Kasumi-1 (cell line): ENCODE measurements at regions not wholly inside any gene's neighbourhood (a gene's known extent, or its start where the extent isn't known, plus 50 kb on each side); places are given as distances from the start of the nearest gene placed in this dataset.
"Not testable (repeated sequence)": the region's sequence is repeated elsewhere in the genome, so short reads cannot be mapped to it uniquely, and the experiment has no call there.

ENCODE experiments used
- DNase-seq, 2 experiments: peaks; one replicate each; lab custom pipeline; 2025; lab: John Stamatoyannopoulos, UW

- DNase-seq, result not testable (repeated sequence)
Observed at GRCh38 chr20:51123887-51124286, 101.0 kb upstream of the KCNG1 start.

GRCh38 chr20:51122931-51123658, 100.2 kb upstream of the KCNG1 start:
- no peak for DNase-seq

DNA sequence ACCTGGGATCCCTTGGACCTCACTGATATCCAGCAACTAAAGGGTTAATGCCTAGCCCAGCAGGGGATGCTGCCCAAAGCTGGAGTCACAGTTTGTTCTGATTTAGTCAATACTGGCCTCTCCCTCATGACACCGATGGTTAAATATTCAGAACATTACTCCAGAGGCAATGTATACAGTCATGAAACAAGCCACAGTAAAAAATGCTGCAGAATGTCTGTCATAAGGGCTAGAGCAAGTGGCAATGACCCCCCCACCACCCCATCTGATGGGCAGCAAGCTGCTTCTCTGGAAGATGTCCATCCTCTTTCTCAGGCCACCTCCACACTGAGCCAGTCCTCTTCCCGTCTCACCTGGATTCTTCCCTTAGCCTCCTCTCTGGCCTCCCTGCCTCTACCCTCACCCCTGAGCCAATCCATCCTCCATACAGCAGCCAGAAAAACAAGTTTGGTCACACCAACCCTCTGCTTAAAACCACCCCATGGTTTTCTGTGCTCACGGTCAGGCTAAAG, 99.0 kb upstream of the KCNG1 start:
- no peak for DNase-seq

DNA sequence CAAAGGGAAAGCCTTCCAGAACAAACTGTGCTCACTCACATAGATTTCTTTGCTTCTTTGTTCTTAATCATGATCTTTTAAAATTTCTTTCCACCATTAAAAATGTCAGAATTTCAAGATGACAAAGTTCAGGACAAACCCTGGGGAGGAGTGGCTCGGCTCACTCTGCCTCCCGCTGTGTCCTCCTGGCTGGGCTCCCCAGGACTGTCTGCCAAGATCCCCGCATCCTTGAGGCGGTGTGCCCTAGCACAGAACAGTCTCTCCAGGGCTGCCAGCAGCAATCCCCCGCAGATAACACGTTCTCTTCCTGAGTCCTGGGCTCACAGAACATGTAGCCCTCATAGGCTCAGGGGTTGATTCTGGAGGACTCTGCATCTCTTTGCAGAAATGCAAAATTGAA, 98.4 kb upstream of the KCNG1 start:
- no peak for DNase-seq

GRCh38 chr20:51120868-51121267, 98.0 kb upstream of the KCNG1 start:
- no peak for DNase-seq

GRCh38 chr20:51120438-51120837, 97.5 kb upstream of the KCNG1 start:
- no peak for DNase-seq

DNA sequence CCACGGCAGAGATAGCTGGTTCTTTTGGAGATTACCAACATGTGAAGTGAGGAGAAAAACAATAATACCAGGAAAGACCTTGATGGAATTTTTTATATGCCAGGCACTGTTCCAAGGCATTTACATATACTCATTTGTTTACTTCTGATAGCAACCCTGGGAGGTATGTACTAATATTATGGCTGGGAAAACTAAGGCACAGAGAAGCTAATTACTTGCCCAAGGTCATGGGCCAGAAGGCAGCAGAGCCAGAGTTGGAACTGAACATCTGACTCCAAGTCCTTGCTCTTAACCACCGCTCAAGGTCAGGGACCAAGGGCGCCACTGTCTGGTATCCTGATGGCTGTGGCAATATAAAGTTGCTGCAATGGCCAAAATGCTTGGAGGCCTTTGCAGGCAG, 97.0 kb upstream of the KCNG1 start:
- DNase-seq, result no peak

DNA sequence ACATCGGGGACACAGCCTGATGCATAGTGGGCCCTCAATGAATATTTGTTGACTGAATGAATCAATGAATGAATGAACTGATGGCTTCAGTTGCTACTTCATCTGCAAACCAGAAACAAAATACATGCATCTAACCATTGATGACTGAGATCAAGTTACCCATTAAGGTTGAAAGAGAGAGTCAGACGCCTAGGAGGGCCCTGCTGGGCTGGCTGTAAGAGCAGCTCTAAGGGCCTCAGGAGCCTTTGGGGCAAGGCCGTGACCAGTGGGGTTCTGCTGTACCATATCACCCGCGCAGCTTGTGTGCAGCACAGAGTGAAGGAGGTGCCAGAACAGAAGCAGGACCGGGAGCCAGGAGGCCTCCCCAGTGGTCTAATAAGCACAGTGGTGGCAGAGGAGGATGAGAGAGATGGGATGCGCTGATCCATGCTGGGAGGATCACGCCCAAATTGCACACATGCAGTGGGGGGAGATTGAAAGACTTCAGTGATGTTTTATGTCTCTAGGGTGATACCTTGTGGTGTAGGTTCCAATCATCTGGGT, 96.1 kb upstream of the KCNG1 start:
- no peak for DNase-seq

DNA sequence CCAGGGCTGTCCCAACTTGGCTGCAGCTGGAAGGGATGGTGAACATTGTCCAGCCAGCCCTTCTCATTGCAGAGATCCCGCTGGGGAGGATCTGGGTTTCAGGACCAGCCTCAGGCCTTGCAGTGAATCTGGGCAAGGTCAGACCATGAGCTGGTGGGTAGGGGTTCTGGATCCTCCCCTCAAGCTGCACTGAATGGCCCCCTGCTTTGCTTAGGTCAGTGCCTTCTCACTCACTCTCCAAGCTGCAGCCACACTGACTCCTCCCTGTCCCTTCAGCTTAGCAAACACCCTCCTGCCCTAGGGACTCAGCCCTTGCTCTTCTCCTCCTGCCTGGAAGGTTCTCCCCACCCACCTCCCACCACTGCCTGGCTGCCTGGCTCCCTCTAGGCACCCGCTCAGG, 95.3 kb upstream of the KCNG1 start:
- no peak for DNase-seq

GRCh38 chr20:51116765-51117686, 94.1 kb upstream of the KCNG1 start:
- DNase-seq, result no peak

DNA sequence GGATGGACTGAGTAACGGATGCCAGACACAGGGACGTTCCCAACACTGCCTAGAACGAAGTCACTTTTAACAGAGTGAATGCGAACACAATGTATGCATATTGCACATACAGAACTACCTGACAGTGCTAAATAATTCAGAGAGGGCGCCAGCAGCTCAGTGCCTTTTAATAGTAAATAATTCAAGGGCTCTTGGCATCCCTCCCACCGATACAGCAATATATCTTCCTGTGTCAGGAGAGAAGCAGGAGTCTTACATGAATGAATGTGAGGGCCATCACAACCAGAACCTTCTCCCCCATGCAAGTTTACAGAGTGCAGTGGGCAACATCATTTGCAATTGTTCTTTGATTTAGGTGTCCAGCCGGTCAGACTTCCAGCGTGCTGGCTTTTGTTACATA, 88.4 kb upstream of the KCNG1 start:
- no peak for DNase-seq

GRCh38 chr20:51108638-51109363, 85.9 kb upstream of the KCNG1 start:
- DNase-seq, result no peak

DNA sequence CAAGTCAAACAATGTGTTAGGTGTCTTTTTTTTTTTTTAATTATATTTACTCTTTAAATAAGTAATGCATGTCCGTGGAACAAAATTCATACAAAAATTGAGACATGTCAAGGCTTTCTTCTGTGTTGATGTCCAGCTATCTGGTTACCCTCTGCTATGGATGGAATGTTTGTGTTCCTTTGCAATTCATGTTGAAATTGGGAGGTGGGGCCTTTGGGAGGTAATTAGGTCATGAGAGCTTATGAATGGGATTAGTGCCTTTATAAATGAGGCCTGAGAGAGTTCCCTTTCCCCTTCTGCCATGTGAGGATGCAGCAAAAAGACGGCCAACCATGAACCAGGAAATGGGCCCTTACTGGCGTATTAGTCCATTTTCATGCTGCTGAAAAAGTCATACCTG, 83.1 kb upstream of the KCNG1 start:
- DNase-seq, result no peak

GRCh38 chr20:51104960-51105920, 82.3 kb upstream of the KCNG1 start:
- DNase-seq, result no peak

DNA sequence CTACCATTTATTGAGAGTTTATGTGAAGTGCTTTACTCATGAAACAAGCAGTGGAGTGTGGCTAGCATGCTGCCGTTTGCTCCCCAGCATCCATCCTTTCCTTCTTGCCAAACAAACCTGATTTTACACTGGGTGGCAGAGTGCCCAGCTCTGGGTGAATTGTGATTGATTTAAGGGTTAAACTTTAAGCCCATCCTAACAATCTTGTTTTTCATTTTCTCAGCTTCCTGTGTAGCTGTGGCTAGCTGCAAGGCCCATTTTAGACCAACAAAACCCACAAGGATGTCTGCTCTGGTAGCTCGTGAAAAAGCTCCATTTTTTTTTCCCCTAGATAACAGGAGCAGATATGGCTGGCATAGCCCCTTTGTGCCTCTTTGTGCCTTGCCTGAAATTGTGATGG, 77.7 kb upstream of the KCNG1 start:
- no peak for DNase-seq

DNA sequence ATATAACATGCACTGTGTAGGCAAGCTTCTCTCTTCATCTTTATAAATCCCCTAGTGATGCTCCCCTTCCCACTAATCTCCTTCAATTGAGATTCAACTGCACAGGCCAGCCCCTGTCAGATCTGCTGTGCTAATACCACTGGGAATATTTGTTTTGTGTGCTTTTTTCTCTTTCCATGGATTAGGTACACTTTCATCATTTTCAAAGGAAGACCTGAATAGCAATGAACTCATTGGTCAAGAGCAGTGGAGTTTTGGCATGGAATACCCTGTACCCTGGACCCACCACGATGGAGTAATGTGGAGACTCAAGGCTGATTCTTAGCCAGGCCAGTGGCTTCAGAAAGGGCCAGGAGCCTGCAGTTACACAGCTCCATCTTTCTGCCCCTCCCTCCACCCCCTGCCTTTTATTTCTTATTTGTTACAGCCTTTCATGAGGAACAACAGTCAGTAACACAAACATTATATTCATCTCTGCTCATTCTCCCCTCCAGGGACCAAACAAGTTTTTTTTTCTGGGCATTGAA, 75.4 kb upstream of the KCNG1 start:
- DNase-seq, result no peak

DNA sequence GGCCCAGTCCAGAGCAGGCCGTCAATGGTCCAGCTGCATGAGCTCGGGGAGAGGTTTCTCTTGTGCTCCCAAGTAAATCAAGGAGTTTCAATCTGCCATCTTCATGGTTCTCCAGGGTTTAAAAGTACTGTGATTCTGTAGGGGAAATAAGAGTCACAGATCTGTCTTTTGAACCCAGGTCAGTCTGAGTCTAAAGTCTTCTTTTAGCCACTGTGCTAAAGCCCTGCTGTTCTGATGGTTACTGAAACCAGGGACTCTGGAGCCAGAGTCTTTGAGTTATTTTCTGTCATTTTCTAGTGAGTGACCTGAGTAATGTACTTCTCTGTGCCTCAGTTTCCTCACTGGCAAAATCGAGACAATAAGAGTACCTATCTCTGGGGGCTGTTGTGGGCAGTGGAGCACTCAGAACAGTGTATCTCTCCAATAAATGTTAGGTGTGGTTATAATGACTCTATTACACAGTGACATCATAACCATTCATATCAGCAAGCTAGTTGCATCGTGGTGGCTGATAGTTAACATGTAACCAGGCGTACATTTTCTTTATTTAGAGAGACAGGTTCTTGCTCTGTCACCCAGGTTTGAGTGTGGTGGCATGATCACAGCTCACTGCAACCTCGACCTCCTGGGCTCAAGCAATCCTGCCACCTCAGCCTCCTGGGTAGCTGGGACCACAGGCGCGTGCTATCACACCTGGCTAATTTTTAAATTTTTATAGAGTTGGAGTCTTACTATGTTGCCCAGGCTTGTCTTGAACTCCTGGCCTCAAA, 74.6 kb upstream of the KCNG1 start:
- no peak for DNase-seq

- no peak for DNase-seq
Observed at GRCh38 chr20:51096582-51097267, 73.8 kb upstream of the KCNG1 start.
